DMS79 treated with DMSO at 0.1 percent for 48 hours (cell line): ENCODE measurements at regions not wholly inside any gene's neighbourhood (a gene's known extent, or its start where the extent isn't known, plus 50 kb on each side); places are given as distances from the start of the nearest gene placed in this dataset.
"Not testable (repeated sequence)": the region's sequence is repeated elsewhere in the genome, so short reads cannot be mapped to it uniquely, and the experiment has no call there.

Experiments used
- DNase-seq: peaks from one replicate; lab custom pipeline; 2025; lab: John Stamatoyannopoulos, UW

DNA sequence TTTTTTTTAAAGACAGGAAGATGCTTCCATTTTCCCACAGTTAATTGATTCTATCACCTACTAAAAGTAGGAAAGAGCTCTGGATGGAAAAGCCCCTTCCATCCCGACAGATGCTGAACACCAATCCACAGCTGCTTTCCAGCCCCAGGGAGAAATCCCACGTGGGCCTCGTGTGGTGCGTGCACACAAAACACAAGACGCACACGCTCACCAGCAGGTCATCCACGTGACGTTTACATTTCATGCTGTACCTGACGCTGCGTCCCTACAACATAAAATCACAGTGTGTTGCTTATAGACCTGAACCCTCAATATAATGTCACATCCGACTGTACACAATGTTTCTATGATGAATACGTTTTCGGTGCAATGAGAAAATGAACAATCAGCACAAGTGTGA, 50.2 kb upstream of the DACT2 start:
- DNase-seq = no peak

DNA sequence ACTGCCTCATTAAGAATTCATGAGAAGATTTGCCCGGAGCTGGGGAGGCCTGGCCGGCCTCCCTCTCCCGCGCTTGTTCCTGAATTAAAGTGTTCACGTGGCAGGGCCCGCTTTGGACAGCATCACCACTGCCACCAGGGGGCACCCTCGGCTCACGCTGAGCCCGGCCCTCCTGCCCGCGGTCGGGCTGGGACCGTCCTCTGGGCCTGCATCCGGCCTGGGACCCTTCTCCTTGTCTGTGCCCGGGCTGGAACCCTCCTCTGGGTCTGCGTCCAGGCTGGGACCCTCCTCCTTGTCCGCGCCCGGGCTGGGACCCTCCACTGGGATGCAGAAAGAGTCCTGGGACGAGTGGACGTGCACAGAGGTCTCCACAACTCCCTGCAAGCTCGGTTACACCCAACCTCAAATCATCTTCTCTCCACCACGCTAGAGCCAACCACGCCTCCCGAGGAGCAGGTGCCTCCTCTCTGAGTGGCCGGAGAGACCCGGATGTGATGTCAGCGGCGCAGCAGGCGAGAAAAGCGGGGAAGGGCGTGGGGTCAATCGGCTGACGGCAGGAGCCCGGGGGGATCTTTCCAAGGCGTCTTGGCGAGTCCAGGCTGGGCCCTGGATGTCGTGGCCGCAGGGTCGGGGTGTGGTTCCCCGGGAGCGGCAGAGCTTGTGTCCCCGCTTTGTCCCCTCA, 50.9 kb upstream of the DACT2 start:
- DNase-seq = peak; percentile 20

DNA sequence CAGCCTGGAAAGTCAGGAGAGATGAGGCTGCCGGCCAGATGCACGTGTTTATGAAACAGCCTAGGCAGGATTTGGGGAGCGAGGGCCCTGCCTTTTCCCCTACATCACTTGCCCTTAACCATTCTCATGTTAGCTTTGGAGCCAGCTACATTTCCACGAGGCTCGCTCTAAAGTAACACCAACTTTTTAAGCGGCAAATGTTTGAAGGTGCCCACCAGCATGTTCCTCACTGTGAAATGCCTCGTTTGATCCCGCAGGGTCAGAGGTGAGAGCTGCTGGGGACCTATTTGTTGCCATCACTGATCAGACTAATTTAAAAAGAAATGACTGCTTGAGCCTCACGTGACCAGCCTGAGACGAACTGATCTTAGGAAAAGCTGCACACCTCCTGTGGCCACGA, 51.6 kb upstream of the DACT2 start:
- DNase-seq = no peak

DNA sequence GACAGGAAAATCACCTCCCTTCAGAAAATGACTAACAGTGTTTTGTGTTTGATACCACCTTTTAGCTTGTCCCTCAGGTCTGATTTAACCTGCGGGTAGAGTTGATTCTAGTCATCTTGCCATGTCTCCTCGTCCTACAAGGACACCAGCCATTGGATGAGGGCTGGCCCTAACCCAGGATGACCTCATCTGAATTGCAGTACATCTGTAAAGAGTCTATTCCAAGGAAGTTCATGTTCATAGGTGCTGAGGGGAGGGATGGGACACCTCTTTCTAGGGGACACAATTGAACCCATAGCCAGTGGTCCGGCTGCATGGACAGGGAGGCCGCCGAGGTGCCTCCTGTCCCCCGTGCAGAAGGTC, 52.0 kb upstream of the DACT2 start:
- DNase-seq = no peak

DNA sequence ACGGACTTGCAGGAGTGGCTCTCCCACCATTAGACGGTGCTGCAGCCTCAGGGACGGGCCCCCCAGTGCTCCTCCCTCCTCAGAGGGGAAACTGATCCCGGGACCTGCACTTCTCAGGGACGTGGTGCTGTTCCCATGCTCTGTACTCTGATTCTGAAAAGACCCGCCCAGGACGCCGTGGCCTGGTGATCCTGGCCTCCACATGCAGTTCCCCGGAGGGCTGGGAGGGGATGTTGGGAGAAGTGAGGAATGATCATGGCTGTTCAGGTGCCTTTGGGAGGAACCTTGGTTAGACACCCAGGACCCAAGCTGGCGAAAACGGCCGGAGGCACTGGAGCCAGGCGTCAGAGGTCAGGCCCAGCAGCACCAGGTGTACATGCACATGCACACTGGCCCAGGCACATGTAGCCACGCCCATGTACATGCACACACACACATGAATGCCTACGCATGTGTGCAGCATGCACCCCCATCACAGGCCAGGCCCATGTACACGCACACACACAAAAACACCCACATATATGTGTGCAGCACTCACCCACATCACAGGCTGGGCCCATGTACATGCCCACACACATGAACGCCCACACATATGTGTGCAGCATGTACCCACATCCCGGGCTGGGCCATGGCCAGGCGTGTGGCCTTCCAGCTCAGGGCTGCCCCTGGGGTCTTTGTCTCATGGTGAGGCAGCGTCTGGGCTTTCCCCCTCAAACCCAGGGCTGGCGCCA, 52.6 kb upstream of the DACT2 start:
- DNase-seq = no peak

DNA sequence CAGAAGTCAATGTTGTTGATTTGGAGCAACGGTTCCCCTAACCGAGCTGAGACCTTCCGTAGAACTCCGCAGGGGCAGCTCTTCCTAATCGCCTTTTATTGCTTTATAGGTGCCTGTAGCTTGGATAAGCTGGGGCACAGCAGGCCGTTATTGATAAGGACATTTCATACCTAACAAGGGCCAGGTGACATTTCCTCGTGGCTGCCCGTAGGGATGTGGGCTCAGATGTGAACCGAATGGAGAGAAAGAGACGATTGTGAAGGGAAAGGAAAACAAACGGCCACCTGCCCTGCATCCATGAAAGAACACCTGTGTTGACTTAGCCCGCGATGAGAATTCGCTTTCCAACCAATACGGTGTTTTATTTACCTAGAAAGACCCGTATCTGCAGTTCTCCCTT, 53.3 kb upstream of the DACT2 start:
- no peak for DNase-seq

DNA sequence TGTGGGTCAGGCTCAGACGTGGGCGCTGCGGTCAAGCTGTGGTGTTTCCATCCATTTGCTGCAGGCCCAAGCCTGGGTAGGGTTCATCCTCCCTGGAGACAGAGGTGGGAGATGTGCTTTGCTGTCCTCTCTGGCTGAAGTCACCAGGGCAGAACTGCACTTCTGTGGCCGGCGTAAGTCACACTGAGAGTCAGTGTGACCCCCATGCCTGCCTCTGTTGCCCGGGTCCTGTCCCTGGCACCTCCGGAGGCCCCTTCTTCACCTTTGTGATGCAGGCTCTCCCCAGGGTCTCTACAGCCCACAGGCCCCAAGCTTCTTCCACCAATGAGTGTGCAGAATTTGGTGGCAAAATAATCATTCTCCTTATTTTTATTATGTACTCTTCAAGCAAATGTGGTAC, 53.8 kb upstream of the DACT2 start:
- no peak for DNase-seq

DNA sequence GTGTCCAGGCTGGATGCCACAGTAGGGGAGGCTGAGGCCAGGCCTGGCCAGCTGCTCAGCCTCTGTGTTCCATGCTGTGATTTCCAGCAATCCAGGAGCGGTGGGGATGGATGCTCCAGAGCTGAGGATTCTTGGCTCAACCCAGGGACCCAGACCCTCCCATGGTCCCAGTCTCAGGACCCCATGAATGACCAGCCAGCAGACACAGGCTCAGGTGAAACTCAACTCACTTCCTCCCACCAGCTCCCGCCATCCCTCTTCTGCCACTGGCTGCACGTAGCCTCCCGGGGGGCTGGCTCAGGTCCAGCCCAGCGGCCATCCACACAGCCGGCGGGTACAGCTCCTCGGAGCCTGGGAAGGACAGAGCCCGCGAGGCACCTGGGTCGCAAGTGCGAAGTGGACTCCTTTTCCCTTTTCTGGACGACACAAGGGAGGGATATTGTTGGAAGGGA, 54.5 kb upstream of the DACT2 start:
- no peak for DNase-seq

DNA sequence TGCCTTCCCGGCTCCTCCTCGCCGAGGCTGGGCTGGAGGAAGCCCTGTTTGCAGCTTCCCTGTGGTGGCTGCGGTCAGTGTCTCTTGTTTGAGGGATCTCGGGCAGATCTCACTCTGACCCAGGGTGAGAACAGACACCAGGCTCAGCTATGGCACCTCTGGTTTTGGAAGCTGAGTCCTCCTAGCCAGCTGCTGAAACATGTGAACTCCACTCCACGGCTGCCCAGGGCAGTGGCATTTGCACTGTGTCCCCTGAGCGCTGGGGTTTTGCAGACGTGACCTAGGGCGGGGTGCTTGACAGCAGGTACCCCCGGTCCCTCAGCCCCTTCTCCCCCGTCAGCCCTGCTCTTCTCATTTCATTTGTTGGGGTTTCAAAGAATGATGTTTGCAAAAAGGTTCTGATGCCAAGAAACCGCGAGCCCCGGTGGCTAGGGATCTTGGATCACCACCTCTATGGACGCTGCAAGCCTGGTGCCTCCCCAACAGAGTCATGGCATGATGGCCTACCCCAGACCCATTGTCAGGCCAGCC, 55.0 kb upstream of the DACT2 start:
- DNase-seq = no peak

DNA sequence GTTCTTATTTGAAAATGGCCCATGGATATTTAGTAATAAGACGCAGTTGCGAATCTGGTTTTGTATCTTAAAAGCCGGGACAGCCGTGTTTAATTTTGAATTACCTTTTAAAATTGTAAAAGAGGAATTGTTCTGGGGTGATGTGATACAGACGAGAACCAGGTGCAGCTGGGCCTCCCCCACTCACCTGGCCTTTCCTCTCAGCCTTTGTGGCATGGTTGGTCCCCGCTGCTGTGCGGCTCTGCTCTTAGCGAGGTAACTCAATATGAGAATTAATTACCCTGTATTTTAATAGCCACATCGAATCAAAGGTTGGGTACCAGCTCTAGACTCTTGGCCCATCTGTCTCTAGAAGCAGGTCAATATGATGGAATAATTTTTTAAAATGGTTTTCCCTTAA, 56.5 kb upstream of the DACT2 start:
- no peak for DNase-seq

DNA sequence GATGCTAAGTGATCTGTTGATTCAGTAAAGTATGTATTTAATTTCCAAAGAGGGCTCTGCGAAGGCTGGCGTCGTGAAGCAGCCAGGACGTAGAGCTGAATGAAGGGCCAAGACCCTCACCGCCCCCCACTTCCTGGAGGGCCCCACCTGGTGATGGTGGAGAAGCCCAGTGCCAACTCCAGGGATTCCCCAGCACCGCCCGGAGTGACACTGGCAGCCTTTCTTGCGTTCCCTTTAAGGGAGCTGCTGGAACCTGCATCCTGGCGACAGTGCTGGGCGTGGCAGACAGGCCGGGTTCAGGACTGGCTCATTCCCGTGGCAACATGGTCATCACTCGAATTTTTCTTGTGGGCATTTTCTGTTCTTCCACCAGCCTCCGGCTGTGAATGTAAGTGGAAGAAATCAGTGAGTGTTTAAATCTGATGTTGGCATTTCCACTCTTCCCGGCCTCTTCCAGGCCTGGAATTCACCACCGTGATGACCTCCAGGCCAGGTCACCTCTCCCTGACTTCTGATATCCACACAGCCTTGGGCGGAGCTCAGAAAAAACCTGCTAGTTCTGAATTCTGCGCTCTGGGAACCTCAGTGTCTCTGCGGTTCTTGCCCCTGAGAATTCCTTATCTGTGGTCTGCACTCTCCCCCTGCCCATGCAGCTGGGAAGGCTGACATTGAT, 57.4 kb upstream of the DACT2 start:
- no peak for DNase-seq

DNA sequence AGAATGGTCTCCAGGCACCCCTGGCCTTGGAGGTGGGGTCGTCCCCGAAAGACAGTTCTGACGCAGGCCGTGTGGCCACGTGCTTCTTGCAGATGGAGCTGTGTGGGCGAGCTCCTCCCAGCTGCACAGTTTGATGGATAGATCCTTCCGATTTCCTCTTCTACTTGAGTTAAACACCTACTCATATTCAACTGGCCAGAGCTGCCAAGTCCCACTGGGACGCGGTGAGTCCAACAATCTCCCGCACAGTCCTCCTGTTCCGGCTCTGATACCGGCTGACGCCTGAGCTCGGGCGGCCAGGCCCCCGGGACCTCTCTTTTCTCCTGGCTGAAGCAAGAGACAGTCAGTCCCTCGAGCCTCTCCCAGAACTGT, 57.9 kb upstream of the DACT2 start:
- no peak for DNase-seq

DNA sequence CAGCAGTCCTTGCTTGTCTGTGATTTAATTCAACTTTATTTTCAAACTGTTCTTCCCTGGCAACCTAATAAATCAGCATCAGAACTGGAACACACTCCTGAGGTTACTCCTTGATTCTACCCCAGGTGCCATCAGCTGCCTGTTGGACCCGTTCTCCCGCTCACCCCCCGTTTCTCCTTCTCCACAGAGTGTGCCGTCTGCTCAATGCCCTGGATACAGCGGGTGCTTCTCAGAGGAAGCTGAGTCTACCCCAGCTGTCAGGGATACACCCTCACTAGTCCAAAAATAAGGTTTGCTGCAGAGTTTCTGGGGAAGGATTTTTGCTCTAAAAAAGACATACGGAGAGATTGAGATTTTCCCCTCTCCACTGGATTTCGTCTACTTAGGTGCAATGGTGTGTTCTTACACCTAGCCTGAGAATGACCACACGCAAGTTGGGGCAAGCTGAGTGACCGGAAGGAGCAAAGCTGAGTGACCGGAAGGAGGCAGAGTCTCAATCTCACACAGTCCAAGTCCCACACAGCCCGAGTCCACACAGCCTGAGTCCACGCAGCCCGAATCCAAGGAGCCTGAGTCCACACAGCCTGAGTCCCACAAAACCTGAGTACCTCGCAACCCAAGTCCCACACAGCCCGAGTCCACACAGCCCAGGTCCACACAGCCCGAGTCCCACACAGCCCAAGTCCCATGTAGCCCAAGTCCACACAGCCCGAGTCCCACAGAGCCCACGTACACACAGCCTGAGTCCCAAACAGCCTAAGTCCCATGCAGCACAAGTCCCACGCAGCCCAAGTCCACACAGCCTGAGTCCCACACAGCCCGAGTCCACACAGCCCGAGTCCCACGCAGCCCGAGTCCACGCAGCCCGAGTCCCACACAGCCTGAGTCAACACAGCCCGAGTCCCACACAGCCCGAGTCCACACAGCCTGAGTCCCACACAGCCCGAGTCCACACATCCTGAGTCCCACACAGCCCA, 58.6 kb upstream of the DACT2 start:
- DNase-seq = no peak

DNA sequence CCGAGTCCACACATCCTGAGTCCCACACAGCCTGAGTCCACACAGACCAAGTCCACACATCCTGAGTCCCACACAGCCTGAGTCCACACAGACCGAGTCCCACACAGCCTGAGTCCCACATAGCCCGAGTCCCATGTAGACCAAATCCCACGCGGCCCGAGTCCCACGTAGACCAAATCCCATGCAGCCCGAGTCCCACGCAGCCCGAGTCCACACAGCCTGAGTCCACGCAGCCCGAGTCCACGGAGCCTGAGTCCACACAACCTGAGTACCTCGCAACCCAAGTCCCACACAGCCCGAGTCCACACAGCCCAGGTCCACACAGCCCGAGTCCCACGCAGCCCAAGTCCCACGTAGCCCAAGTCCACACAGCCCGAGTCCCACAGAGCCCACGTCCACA, 60.0 kb upstream of the DACT2 start:
- not testable (repeated sequence) for DNase-seq

DNA sequence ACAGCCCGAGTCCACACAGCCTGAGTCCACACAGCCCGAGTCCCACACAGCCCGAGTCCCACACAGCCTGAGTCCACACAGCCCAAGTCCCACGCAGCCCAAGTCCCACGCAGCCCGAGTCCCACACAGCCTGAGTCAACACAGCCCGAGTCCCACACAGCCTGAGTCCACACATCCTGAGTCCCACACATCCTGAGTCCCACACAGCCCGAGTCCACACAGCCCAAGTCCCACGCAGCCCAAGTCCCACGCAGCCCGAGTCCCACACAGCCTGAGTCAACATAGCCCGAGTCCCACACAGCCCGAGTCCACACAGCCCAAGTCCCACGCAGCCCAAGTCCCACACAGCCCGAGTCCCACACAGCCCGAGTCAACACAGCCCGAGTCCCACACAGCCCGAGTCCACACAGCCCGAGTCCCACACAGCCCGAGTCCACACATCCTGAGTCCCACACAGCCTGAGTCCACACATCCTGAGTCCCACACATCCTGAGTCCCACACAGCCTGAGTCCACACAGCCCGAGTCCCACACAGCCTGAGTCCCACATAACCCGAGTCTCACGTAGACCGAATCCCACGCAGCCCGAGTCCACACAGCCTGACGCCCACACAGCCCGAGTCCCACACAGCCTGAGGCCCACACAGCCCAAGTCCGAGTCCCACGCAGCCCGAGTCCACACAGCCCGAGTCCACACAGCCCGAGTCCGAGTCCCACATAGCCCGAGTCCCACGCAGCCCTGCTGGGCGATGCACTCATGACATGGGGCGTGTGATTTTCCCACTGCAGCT, 60.6 kb upstream of the SMOC2 start:
- DNase-seq = not testable (repeated sequence)

DNA sequence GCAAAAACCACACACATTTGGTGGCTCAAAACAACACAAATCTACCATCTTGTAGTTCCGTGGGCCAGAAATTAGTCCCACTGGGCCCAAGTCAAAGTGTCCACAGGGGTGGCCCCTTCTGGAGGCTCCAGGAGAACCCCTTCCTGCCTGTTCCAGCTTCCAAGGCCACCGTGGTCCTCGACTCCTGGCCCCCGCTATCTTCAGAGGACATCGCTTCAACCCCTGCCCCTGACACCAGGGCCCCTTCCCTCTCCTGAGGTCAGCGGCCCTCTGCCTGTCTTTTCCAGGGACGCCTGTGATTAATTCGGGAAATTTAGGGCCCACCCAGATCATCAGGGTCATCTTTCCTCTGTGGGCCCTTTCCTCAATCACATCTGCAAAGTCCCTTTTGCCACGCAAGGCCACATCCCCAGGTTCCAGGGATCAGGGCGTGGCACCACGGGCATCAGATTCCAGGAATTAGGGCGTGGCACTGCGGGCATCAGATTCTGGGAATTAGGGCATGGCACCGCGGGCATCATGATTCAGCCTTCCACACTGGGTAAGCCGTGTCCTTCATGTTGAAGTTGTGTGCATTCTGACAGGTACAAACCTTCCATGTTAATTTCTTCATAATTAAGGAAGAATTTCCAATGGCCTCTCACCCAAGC, 59.9 kb upstream of the SMOC2 start:
- DNase-seq = no peak

DNA sequence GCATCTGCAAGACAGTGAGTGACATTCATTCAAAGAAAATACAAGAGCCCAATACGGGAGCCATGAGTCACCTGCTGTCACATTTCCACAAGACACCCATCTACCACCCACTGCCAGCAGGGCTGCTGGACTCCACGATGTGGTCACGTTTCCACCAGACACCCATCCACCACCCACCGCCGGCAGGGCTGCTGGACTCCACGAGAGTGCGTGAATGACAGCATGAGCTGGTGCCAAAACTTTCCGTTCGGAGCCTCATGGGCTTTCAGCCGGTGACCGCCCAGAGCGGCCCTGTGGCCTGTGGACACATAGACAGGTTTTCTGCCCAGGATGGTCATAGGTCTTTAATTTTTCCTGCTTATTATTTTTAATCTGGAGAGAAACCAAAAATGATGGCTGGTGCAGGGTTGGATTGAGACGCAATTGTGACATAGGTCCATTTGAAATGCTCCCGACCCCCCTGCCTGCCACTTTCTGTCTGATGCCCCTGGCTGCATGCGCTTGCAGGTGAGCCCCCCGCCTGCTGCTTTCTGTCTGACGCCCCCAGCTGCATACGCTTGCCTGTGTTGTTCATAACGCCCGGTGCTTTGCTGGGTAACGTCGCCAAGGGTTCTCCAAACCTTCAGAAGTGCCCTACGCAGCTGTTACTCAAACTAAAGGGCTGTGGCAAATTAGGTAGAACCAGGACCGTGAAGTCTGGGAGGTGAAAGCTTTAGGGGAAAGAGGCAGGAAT, 59.1 kb upstream of the SMOC2 start:
- DNase-seq = peak; percentile 57

DNA sequence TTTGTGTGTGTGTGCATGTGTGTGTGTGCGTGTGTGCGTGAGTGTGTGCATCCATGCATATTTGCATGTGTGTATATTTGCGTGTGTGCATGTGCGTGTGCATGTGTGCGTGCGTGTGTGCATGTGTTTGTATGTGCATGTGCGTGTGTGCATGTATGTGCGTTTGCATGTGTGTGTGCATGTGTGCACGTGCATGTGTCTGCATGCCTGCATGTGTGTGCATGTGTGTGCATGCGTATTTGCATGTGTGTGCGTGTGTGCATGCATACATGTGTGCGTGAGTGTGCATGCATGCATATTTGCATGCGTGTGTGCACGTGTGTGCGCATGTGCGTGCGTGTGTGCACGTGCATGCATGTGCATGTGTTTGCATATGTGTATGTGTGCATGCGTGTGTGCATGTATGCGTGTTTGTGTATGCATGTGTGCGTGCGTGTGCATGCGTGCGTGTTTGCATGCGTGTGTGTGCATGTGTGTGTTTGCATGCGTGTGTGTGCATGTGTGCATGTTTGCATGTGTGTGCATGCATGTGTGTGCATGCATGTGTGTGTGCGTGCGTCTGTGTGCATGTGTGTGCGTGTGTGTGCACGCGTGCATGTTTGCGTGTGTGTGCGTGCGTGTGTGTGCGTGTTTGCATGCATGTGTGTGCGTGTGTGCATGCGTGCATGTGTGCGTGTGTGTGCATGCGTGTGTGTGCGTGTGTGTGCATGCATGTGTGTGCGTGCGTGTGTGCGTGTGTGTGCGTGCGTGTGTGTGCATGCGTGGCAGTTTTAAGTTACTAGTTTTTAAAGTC, 57.7 kb upstream of the SMOC2 start:
- no peak for DNase-seq
